22Rv1 (cell line): ENCODE measurements at regions not wholly inside any gene's neighbourhood (a gene's known extent, or its start where the extent isn't known, plus 50 kb on each side); places are given as distances from the start of the nearest gene placed in this dataset.

Source experiments
- H3K27ac ChIP-seq: fragments of 450-650 bp; 2 replicates; pipeline ENCODE4 v1.5.1; 2017
- CTCF ChIP-seq: fragments of 450-650 bp; IDR thresholded peaks from 2 replicates; pipeline ENCODE4 v1.5.1; 2017; ENCODE audit warnings: mild to moderate bottlenecking
- ZFX ChIP-seq: fragments of 450-650 bp; IDR thresholded peaks from 2 replicates; pipeline ENCODE4 v1.6.1; 2017; ENCODE audit warnings: antibody characterized with exemption, borderline replicate concordance

- no peak overlapping the region for H3K27ac ChIP-seq
- TF ChIP-seq ZFX, result no peak
- TF ChIP-seq CTCF, result no peak
These were observed 100.1 kb upstream of the ARL4C start for GRCh38 chr2:234596696-234597575.

DNA sequence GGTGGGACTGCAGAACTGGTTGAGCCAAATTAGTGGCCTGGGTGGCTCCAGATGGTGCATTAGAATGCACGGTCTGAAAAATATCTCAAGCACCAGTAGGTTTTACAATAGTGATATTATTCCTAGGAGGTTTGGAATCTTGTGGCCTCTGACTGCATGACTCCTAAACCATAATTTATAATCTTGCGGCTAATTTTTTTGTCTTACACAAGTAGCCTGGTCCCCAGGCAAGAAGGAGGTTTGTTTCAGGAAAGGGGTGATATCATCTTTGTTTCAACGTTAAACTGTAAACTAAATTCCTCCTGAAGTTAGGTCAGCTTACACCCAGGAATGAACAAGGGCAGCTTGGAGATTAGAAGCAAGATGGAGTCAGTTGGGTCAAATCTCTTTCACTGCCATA lies 98.9 kb upstream of the ARL4C start:
- H3K27ac ChIP-seq, result no peak overlapping the region
- no peak for TF ChIP-seq CTCF
- TF ChIP-seq ZFX, result no peak

DNA sequence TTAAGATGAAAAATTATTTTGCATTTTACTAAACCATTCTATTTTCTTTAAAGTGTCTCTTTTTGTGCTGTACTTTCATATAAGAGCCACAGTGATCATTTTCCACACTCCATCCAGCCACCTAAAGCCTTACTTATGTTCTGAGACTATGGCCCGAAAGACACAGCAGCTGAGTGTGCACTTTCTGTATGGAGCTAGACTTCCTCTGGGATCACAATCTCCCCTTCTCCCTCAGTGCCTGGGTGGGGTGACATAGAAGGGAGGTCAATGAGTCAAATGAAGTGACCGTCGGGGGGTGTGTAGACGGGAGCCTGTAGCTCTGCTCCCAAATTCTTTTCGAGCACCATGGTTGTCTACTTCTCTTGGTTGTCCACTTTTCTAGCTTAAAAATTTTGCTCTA lies 97.8 kb upstream of the ARL4C start:
- H3K27ac ChIP-seq, result no peak overlapping the region
- TF ChIP-seq ZFX, result no peak
- TF ChIP-seq CTCF, result no peak

DNA sequence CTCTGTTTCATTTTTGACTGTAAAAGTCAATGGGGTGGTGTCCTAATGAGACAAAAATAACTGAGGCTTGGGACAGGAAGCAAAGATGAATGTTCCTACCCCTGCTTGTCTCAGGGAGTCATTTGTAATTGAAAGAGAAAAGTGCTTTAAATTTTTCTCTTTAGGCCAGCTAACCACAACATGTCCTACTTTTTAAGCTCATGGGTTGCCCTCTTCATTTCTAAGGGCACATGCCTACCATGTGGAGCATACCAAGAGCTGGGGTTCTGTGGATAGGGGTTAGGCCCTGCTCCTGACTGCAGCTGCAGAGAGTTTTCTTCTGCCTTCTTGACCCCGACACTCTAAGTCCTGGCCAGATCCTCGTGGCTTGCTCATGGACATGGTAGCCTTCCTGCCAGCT lies 96.8 kb upstream of the ARL4C start:
- TF ChIP-seq CTCF, result no peak
- TF ChIP-seq ZFX, result no peak
- H3K27ac ChIP-seq, result no peak overlapping the region

- no peak overlapping the region for H3K27ac ChIP-seq
- TF ChIP-seq CTCF, result no peak
- TF ChIP-seq ZFX, result no peak
These were observed 95.7 kb upstream of the ARL4C start for GRCh38 chr2:234592541-234592940.

GRCh38 chr2:234590076-234590475 lies 93.2 kb upstream of the ARL4C start:
- H3K27ac ChIP-seq, result no peak overlapping the region
- TF ChIP-seq ZFX (no peak), CTCF (no peak)

DNA sequence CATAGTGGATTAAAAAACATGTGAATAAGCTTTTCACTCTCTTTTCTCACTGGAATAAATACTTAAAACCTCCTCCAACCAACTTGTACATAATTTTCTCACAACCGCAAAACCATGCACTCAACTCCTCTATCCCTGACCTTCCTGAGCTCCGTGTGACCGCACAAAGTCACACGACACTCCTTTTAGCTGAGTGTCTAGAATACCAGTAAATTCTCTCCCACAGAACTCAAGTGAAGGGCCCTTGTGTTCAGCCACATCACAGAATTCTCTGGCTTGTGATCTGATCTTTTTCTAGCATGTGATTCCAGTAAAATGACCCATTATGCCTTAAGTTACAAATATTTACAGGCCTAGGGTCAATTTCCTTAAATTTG lies 91.2 kb upstream of the ARL4C start:
- no peak overlapping the region for H3K27ac ChIP-seq

More for the DNA sequence above, 91.2 kb upstream of the ARL4C start:
- no peak for TF ChIP-seq CTCF
- no peak for TF ChIP-seq ZFX
